OCI-LY1 (cell line): ENCODE measurements at regions not wholly inside any gene's neighbourhood (a gene's known extent, or its start where the extent isn't known, plus 50 kb on each side); places are given as distances from the start of the nearest gene placed in this dataset.

Experiments
- CTCF ChIP-seq: fragments of 200-600 bp; sonication (generic), shearing (Covaris generic); IDR thresholded peaks from 2 replicates; pipeline ENCODE4 v1.5.1; 2017; ENCODE audit warnings: mild to moderate bottlenecking, antibody characterized with exemption, low read length, moderate library complexity, mixed read lengths
- EZH2 ChIP-seq: fragments of 200-600 bp; sonication (generic), shearing (Covaris generic); IDR thresholded peaks from 2 replicates; pipeline ENCODE4 v1.8.0; 2017; ENCODE audit warnings: borderline replicate concordance, mixed run types, mild to moderate bottlenecking, antibody characterized with exemption, low read length, moderate library complexity, mixed read lengths

- TF ChIP-seq CTCF, result no peak
- no peak for TF ChIP-seq EZH2
These were observed 302.7 kb upstream of the ZC3H15 start for GRCh38 chr2:186183406-186183805.
